Transverse colon (tissue), 4 donors: ENCODE measurements at regions not wholly inside any gene's neighbourhood (a gene's known extent, or its start where the extent isn't known, plus 50 kb on each side); places are given as distances from the start of the nearest gene placed in this dataset.

ENCODE experiments used
- DNase-seq: peaks from one replicate; pipeline ENCODE4 v3.0.0-alpha.2; 2019
- H3K27ac ChIP-seq, 4 donors: fragments of 200-600 bp; sonication (generic); 2 replicates each; pipeline ENCODE4 v1.5.1; 2016 to 2018; ENCODE audit warnings: inconsistent platforms in 4 of 4
- H3K27me3 ChIP-seq: fragments of 200-600 bp; sonication (generic); 2 replicates; pipeline ENCODE4 v1.5.1; 2017; ENCODE audit warnings: inconsistent platforms
- H3K36me3 ChIP-seq, 4 donors: fragments of 200-600 bp; sonication (generic); 2 replicates each; pipeline ENCODE4 v1.5.1; 2017 to 2019; ENCODE audit warnings: inconsistent platforms in 4 of 4
- H3K4me1 ChIP-seq, 4 donors: fragments of 200-600 bp; sonication (generic); 2 replicates each; pipeline ENCODE4 v1.5.1; 2017 to 2020; ENCODE audit warnings: inconsistent platforms in 4 of 4
- H3K4me3 ChIP-seq, 4 donors: fragments of 200-600 bp; sonication (generic); 1 replicate in 1 of 4; 2 replicates in 3 of 4; pipeline versions ENCODE4 v1.5.1 to v1.6.1; 2017 to 2019; ENCODE audit warnings: inconsistent platforms in 4 of 4
- H3K9me3 ChIP-seq, 2 donors: fragments of 200-600 bp; sonication (generic); 2 replicates each; pipeline ENCODE4 v1.5.1; 2017 to 2019; ENCODE audit warnings: inconsistent platforms in 2 of 2
- CTCF ChIP-seq, 5 experiments: fragments of 200-600 bp in 3 of 5; fragments of 450-650 bp in 2 of 5; sonication (generic) in 3 of 5; IDR thresholded peaks; 1 replicate in 2 of 5; 2 replicates in 3 of 5; pipeline ENCODE4 v1.5.1; 2016 to 2017; ENCODE audit warnings: antibody characterized with exemption in 5 of 5, inconsistent platforms in 3 of 5, mild to moderate bottlenecking in 2 of 5, moderate library complexity in 1 of 5
- EP300 ChIP-seq: sonication (generic); formaldehyde crosslinking; IDR thresholded peaks from one replicate; pipeline ENCODE4 v1.6.1; 2017; ENCODE audit warnings: antibody characterized with exemption, low read depth
- POLR2A ChIP-seq: fragments of 450-650 bp; IDR thresholded peaks from one replicate; pipeline ENCODE4 v1.6.1; 2016; ENCODE audit warnings: antibody characterized with exemption, mild to moderate bottlenecking, moderate library complexity
- POLR2AphosphoS5 ChIP-seq, 3 donors: sonication (generic); formaldehyde crosslinking; IDR thresholded peaks; one replicate each; pipeline ENCODE4 v1.6.1; 2016; ENCODE audit warnings: antibody characterized with exemption in 3 of 3
- WGBS, 2 donors: methylation state at CpG; one replicate each; pipeline ENCODE4 v1.1.5; 2018; ENCODE audit warnings: low coverage in 1 of 2; 5-methylcytosine and 5-hydroxymethylcytosine counted together
- in situ Hi-C, 4 donors: fragments of 200-750 bp; cut with MboI; loops; one replicate each; pipeline versions ENCODE4 v1.15.0 to v1.15.1; 2017; ENCODE audit warnings: low sequenced_read_pairs in 3 of 4, low pct_ligation_motif_present in 1 of 4, low pct_unique_long_range_greater_than_20kb in 1 of 4
- intact Hi-C: fragments of 100-400 bp; cut with DNase I; formaldehyde crosslinking; loops from one replicate; pipeline ENCODE4 v1.15.1; 2023; ENCODE audit warnings: low total_unique reads

- intact Hi-C loops, result no loop called here
- in situ Hi-C loops, result no loop called here
Observed at GRCh38 chr1:244941121-244941520, 76.8 kb upstream of the HNRNPU start.

GRCh38 chr1:244937099-244937498 is 72.8 kb upstream of the HNRNPU start:
- intact Hi-C loops (no loop called here), in situ Hi-C loops (no loop called here)
- no peak overlapping the region for H3K27ac ChIP-seq
- no peaks in the 10 kb centered on the region for H3K36me3 ChIP-seq
- H3K4me1 ChIP-seq, result no peaks in the 10 kb centered on the region
- H3K27me3 ChIP-seq, result no peaks in the 10 kb centered on the region
- no peaks in the 10 kb centered on the region for H3K9me3 ChIP-seq
- no peak for DNase-seq
- no peak for TF ChIP-seq POLR2A
- no peak for TF ChIP-seq POLR2AphosphoS5 (IDR thresholded peaks at IDR 0.05)
- no peak for TF ChIP-seq EP300
- no peak for TF ChIP-seq CTCF (IDR thresholded peaks at IDR 0.05)
- H3K4me3 ChIP-seq, result no peak overlapping the region

More at GRCh38 chr1:244941121-244941520, 76.8 kb upstream of the HNRNPU start:
- TF ChIP-seq EP300 (no peak), POLR2A (no peak), CTCF (IDR thresholded peaks at IDR 0.05) (no peak)
- H3K27me3 ChIP-seq, result no peaks in the 10 kb centered on the region
- H3K27ac ChIP-seq, result no peak overlapping the region
- 87 to 100% methylated on average over 1 to 13 of the region's 13 CpGs for WGBS, 2 donors
- DNase-seq, result peak; percentile 9
- no peaks in the 10 kb centered on the region for H3K36me3 ChIP-seq
- H3K9me3 ChIP-seq, result no peaks in the 10 kb centered on the region
- H3K4me3 ChIP-seq, result no peak overlapping the region
- no peaks in the 10 kb centered on the region for H3K4me1 ChIP-seq

- Histone ChIP-seq H3K4me3 (no peak overlapping the region), H3K27me3 (no peaks in the 10 kb centered on the region), H3K36me3 (no peaks in the 10 kb centered on the region), H3K9me3 (no peaks in the 10 kb centered on the region), H3K4me1 (peaks cover 0 to 7% (median 5%) of the 10 kb centered on the region in 4 donors), H3K27ac (no peak overlapping the region)
- intact Hi-C loops (no loop called here), in situ Hi-C loops (no loop called here)
- DNase-seq, result no peak
- no peak for TF ChIP-seq CTCF (IDR thresholded peaks at IDR 0.05)
- no peak for TF ChIP-seq EP300
- no peak for TF ChIP-seq POLR2AphosphoS5 (IDR thresholded peaks at IDR 0.05)
- no peak for TF ChIP-seq POLR2A
- WGBS, 2 donors, result 64 to 74% methylated on average over 3 to 4 of the region's 4 CpGs
Observed at GRCh38 chr1:244920911-244921761, 56.8 kb upstream of the HNRNPU start.

GRCh38 chr1:244919320-244920282 is 55.3 kb upstream of the HNRNPU start:
- Histone ChIP-seq H3K27ac (no peak overlapping the region), H3K36me3 (no peaks in the 10 kb centered on the region), H3K27me3 (no peaks in the 10 kb centered on the region), H3K4me3 (peak overlapping the region in 2 of 4 donors; percentile 47 to 62), H3K9me3 (no peaks in the 10 kb centered on the region), H3K4me1 (peaks cover 0 to 7% (median 5%) of the 10 kb centered on the region in 4 donors)
- intact Hi-C loops (no loop called here), in situ Hi-C loops (no loop called here)
- TF ChIP-seq CTCF (IDR thresholded peaks at IDR 0.05), result no peak
- TF ChIP-seq POLR2AphosphoS5 (IDR thresholded peaks at IDR 0.05), result no peak
- TF ChIP-seq POLR2A, result no peak
- no peak for TF ChIP-seq EP300
- no peak for DNase-seq
- 57 to 70% methylated on average over 7 to 9 of the region's 9 CpGs for WGBS, 2 donors
